ENCODE measurements at regions not wholly inside any gene's neighbourhood (a gene's known extent, or its start where the extent isn't known, plus 50 kb on each side); places are given as distances from the start of the nearest gene placed in this dataset.

DNA sequence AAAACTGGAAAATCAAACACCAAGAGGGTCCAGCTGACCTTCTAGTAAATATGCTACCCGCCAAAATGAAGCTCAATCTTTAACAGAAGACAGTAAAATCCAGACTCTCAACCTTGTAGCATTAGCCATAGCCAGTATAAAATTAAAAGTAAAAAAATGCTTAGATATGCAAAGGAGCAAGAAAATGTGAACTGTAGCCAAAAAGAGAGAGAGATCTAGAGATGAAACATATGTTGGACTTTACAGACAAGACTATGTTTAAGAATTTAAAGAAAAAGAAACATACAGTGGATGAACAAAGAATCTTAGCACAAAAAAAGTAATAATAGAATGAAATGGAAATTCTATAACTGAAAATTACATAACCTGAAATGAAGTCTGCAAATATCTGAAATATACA is 344.5 kb downstream of the LRATD1 start:
- no peaks in the 10 kb centered on the region for H3K36me3 ChIP-seq
- H3K9me3 ChIP-seq: no peaks in the 10 kb centered on the region
- H3K4me3 ChIP-seq: no peak overlapping the region
- WGBS, 5 donors: 0 to 82% (median 71%) methylated on average over 1 of the region's 1 CpG
- intact Hi-C loops (cut with DNase I; ENCODE audit: low total_unique reads): no loop called here
- no peak for DNase-seq
- TF ChIP-seq POLR2AphosphoS5 (IDR thresholded peaks at IDR 0.05) (no peak), POLR2A (IDR thresholded peaks at IDR 0.05) (no peak)
- TF ChIP-seq, protein P1, sequence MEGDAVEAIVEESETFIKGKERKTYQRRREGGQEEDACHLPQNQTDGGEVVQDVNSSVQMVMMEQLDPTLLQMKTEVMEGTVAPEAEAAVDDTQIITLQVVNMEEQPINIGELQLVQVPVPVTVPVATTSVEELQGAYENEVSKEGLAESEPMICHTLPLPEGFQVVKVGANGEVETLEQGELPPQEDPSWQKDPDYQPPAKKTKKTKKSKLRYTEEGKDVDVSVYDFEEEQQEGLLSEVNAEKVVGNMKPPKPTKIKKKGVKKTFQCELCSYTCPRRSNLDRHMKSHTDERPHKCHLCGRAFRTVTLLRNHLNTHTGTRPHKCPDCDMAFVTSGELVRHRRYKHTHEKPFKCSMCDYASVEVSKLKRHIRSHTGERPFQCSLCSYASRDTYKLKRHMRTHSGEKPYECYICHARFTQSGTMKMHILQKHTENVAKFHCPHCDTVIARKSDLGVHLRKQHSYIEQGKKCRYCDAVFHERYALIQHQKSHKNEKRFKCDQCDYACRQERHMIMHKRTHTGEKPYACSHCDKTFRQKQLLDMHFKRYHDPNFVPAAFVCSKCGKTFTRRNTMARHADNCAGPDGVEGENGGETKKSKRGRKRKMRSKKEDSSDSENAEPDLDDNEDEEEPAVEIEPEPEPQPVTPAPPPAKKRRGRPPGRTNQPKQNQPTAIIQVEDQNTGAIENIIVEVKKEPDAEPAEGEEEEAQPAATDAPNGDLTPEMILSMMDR (IDR thresholded peaks at IDR 0.05 in 8 of 11, conservative IDR thresholded peaks at IDR 0.05 in 3 of 11): no peak
- no peaks in the 10 kb centered on the region for H3K27me3 ChIP-seq (replicated peaks in 1 of 7)
- H3K27ac ChIP-seq: no peak overlapping the region
- no peaks in the 10 kb centered on the region for H3K4me1 ChIP-seq

DNA sequence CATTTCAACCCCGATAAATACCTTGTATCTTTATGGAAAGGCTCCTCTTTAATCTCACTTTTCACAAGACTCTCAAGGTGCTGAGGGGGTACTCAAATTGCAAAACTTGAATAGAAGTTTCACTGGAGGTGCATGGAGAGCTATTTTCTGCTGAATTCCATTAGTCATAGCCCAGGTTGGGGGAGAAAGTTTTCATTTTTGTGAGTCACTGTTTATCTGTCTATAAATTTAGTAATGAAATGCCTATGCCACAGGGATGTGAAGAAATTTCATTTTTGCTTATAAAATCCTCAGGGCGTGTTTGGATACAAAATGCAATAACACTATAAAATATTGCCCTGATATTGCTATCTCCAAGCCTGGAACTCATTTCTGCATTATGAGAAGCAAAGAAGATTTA is 346.3 kb downstream of the LRATD1 start:
- intact Hi-C loops (cut with DNase I; ENCODE audit: low total_unique reads): no loop called here
- Histone ChIP-seq H3K9me3 (no peaks in the 10 kb centered on the region), H3K27ac (no peak overlapping the region), H3K4me3 (no peak overlapping the region), H3K27me3 (replicated peaks in 1 of 7) (no peaks in the 10 kb centered on the region), H3K4me1 (no peaks in the 10 kb centered on the region), H3K36me3 (no peaks in the 10 kb centered on the region)
- no peak for DNase-seq
- 84 to 91% (median 87%) methylated on average over 2 of the region's 2 CpGs for WGBS, 5 donors
- no peak for TF ChIP-seq POLR2A (IDR thresholded peaks at IDR 0.05)
- no peak for TF ChIP-seq POLR2AphosphoS5 (IDR thresholded peaks at IDR 0.05)
- TF ChIP-seq, protein P1 (IDR thresholded peaks at IDR 0.05 in 8 of 11, conservative IDR thresholded peaks at IDR 0.05 in 3 of 11): no peak

GRCh38 chr2:14982790-14983189 is 350.3 kb downstream of the LRATD1 start:
- DNase-seq: no peak
- no peak overlapping the region for H3K27ac ChIP-seq
- intact Hi-C loops (cut with DNase I; ENCODE audit: low total_unique reads): no loop called here
- TF ChIP-seq POLR2AphosphoS5 (IDR thresholded peaks at IDR 0.05) (no peak), POLR2A (IDR thresholded peaks at IDR 0.05) (no peak)
- TF ChIP-seq, protein P1 (IDR thresholded peaks at IDR 0.05 in 8 of 11, conservative IDR thresholded peaks at IDR 0.05 in 3 of 11): no peak
- H3K36me3 ChIP-seq: no peaks in the 10 kb centered on the region
- H3K27me3 ChIP-seq (replicated peaks in 1 of 7): no peaks in the 10 kb centered on the region
- H3K9me3 ChIP-seq: no peaks in the 10 kb centered on the region
- no peak overlapping the region for H3K4me3 ChIP-seq
- no peaks in the 10 kb centered on the region for H3K4me1 ChIP-seq
- 66 to 76% (median 71%) methylated on average over 4 of the region's 4 CpGs for WGBS, 5 donors

GRCh38 chr2:14988600-14988999 is 356.1 kb downstream of the LRATD1 start:
- Histone ChIP-seq H3K4me1 (no peaks in the 10 kb centered on the region), H3K9me3 (no peaks in the 10 kb centered on the region), H3K27ac (no peak overlapping the region), H3K36me3 (no peaks in the 10 kb centered on the region), H3K4me3 (no peak overlapping the region), H3K27me3 (replicated peaks in 1 of 7) (no peaks in the 10 kb centered on the region)
- DNase-seq: no peak
- TF ChIP-seq, protein P1 (IDR thresholded peaks at IDR 0.05 in 8 of 11, conservative IDR thresholded peaks at IDR 0.05 in 3 of 11): no peak
- TF ChIP-seq POLR2AphosphoS5 (IDR thresholded peaks at IDR 0.05) (no peak), POLR2A (IDR thresholded peaks at IDR 0.05) (no peak)
- intact Hi-C loops (cut with DNase I; ENCODE audit: low total_unique reads): no loop called here
